SW 1271 (cell line): ENCODE measurements at regions not wholly inside any gene's neighbourhood (a gene's known extent, or its start where the extent isn't known, plus 50 kb on each side); places are given as distances from the start of the nearest gene placed in this dataset.
A peak's percentile ranks its signal among the peaks of the same experiment; 100 is the strongest.
"Not testable (repeated sequence)": the region's sequence is repeated elsewhere in the genome, so short reads cannot be mapped to it uniquely, and the experiment has no call there.

Source experiments
- DNase-seq, 2 experiments: peaks; one replicate each; lab custom pipeline; 2025; lab: John Stamatoyannopoulos, UW

- no peak for DNase-seq
These were observed 336.0 kb upstream of the ONECUT1 start for GRCh38 chr15:53126144-53126543.

DNA sequence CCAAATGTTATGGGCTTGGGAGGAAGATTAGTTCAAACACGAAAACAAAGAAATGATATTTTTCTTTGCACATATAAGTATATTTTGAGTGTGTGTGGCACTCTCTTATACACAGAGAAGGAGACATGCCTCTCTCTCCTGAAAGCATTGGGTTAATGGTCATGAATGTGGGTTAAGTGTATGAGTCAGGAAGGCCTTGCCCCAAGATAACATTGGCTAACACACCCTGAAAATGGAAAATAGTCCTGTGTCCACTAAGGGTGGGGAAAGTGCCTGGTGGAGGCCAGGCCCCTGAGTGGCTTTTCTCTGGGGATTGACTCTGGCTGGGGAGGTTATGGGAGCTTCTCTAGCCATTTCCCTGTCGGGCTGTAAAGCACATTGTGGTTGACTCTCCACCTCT, 332.7 kb upstream of the ONECUT1 start:
- DNase-seq = no peak

DNA sequence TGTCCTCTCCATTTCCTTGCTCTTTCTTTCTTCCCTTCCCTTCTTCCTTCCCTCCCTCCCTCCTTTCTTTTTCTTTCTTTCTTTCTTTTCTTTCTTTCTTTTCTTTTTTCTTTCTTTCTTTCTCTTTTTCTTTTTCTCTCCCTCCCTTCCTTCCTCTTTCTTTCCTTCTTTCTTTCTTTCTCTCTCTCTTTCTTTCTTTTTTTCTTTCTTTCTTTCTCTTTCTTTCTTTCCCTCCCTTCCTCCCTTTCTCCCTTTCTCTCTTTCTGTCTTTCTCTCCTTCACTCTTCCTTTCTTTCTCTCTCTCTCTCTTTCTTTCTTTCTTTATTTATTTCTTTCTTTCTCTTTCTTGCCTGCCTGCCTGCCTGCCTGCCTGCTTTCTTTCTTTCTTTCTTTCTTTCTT, 326.8 kb upstream of the ONECUT1 start:
- not testable (repeated sequence) for DNase-seq

DNA sequence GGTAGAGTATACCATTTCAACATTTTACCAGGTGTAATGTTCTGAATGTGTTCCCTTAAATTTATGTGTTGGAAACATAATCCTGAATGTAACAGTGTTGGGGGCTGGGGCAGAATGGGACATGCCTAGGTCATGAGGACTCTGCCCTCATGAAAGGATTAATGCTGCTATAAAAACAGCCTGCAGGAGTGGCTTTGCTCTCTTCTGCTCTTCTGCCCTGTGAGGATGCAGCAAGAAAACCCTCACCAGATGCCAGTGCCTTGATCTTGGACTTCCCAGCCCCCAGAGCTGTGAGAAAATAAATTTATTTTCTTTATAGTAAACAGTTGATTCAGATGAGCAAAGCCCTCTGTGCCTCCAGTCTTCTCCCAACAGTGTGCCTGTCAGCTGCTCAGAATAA, 326.0 kb upstream of the ONECUT1 start:
- no peak for DNase-seq

GRCh38 chr15:53115563-53115962, 325.4 kb upstream of the ONECUT1 start:
- DNase-seq = no peak

DNA sequence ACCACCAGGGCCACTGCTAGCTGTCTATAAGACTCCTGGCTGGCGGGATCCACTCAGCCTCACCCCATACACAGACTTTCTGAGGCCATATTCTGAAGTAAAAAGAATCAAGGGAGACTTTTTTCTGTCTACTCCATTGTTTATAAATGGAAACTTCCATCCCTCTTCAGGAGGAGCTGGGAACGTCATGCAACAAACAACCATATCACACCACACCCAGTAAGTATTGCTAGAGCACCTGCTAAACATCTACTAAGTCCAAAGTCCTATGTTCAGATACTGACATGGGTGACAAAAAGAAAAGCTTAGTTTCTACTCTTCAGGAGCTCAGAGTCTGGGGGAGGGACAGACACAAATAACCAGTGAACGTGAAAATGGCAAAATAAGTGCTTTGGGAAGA, 324.8 kb upstream of the ONECUT1 start:
- no peak for DNase-seq

GRCh38 chr15:53110999-53111398, 320.9 kb upstream of the ONECUT1 start:
- DNase-seq = no peak

GRCh38 chr15:53108319-53108718, 318.2 kb upstream of the ONECUT1 start:
- no peak for DNase-seq

DNA sequence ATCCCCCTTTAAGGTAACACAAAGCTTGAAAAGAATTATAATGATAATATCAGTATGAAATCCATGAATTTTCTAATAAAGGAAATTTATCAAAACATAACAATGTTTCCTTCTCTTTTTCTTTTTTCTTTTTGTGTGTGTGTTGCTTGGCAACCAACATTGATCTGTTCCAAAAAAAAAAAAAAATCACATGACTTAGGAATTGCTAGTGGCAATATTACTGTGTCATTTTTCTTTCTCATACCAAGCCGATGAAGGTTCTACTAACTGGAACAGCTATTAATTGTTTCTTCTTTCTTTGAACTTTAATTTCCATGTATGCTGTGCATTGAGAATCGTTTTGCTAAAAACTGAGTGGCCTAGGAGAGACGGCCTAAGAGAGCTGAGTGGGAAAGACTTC, 317.7 kb upstream of the ONECUT1 start:
- DNase-seq = no peak

DNA sequence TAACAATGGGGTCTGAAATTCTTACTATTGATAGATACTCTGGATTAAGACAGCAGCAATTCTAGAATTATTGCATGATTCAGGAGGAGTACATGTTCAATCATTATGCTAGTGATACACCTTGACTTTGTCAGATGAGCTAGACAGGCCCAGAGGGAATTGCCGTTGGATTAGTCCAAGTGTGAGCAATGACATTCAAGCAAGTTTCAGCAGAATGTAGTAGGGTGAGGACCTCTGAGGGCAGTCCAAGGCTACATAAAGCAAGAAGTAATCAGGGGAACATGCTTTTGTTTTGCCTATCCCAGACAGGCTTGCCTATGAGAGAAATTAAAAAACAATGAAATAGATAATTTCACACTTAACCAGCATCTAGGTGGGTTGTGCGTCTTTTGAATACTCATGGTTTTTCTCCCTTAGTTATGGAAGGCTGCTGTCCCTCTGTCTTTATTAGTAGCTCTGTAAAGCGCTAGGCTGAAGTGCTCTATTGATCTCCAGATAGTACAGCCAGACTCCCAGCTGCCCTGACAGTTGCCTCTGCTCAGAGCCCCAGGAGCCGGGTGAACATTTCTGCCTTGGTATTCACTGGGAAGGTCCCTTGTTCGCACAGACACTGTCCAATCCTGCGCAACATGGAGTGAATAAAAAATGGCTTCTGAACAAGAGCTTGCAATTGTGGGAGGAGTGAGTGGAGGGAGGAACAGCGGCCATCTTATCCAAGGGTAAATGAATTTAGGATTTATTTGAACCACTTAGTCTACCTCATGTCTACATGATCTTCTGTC, 316.6 kb upstream of the ONECUT1 start:
- no peak for DNase-seq

DNA sequence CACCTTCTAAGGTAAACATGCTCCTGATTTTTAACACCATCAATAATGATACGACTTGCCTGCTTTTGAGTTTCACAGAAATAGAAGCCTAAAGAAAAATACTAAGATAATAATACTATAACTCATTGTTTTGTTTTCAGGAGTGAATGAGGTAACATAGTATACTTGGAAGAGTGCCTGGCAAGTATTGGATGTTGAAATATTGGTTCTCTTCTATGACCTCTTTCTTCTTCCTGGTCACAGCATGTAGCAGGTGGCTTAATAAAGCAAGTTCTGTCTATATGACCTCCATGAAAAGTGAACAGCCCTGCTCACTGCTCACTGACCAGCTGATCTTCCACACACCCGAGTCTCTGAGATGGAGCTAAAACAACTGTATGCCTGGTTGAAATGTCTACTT, 312.3 kb upstream of the ONECUT1 start:
- DNase-seq = no peak

GRCh38 chr15:53080484-53080883, 290.3 kb upstream of the ONECUT1 start:
- no peak for DNase-seq

- DNase-seq = no peak
These were observed 284.1 kb upstream of the ONECUT1 start for GRCh38 chr15:53074221-53074620.

- DNase-seq = peak in 1 of 2 experiments; percentile 15
These were observed 281.9 kb upstream of the ONECUT1 start for GRCh38 chr15:53072077-53072476.

DNA sequence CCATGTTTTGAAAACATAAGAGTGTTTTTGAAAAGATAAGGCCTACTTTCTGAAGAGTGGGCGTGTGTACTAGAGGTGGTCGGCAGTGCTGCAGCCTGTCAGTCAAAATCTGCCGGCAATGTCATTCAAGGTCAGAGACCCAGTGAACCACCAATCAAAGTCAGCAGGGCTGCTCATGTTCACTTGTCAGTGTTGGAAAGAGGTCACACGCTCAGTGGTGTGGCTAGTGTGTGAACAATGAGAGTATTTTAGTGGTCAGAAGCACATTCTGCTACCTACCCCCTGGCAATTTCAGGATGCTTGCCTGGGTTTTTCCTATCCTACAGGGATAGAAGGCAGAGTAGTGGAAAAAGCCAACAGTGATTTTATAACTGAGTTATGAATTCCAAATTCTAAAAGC, 278.5 kb upstream of the ONECUT1 start:
- DNase-seq = no peak

DNA sequence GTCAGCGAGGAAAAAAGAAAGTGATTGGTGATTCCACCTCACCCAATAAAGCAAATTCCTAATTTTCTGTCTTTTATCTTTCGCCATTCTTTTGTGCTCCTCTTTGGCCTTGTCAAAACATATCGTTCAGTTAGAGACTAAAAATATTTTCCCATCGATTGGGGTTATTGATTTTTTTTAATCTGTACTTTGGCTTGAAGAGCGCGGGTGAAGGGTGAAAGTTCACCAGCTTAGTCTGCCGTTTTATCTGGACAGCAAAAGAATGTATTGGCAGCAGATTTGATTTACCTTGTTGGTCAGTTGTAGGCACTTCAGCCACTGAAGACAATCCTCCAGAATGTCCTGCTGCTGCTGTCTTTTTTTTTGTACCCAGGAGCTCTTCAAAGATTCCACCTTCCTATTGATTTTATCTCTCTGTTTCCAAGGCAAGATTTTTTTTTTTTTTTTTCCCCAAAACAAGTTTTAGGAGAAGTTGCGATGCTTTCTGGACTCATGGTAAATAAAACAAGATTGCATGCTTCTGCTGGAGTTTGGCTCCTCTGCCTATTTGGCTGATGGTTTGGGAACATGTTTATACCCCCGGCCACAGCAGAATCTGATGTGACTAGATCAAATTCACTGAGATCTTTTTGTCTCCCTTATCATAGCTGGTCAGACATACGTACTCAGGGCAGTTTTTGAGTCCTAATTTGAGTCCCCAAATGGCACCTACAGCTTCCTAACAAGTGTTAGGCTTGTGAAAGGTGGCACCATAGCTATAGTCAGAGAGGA, 269.3 kb upstream of the ONECUT1 start:
- DNase-seq = no peak

DNA sequence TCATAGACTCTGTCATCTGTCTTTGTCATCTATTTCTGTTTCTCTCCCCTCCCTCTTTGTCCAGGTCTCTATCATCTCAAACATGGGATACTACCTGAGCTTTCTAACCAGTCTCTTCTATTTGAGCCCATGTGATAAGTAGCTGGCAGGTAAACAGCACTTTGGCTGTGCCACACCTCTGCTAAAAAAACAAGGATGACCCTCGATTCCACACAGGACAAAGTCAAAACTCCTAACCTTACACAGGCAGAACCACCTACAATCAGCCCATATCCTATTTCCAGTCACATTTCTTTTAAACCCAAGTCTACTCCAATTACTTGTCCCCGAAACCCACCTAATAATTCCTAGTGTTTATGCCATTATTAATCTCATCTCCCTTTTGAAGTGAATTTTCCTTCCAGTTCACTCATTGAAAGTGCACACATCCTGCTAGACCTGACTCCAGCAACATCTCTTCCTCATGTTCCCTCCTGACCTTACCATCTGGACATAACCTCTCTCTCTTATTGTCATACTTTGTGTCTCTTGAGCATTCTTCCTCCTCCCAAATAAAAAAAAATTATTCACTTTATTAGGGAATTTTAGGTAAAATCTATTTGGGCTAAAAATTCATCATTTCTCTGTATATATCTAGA, 256.1 kb upstream of the ONECUT1 start:
- no peak for DNase-seq

DNA sequence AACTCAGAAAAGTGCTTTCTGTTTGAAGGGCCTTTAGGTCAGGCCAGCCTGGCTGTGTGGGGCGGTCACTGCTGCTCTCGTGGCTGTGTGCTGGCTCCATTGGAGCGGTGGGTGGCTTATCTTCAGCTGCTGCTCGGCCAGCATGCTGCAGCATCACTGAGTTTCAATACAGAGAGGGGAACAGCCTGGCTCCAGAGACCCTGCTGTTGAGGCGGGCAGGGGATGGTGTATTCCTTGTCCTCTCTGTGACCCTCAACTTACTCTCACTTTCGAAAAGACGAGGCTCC, 248.5 kb upstream of the ONECUT1 start:
- DNase-seq = no peak

- no peak for DNase-seq
These were observed 247.9 kb upstream of the ONECUT1 start for GRCh38 chr15:53037904-53038654.

DNA sequence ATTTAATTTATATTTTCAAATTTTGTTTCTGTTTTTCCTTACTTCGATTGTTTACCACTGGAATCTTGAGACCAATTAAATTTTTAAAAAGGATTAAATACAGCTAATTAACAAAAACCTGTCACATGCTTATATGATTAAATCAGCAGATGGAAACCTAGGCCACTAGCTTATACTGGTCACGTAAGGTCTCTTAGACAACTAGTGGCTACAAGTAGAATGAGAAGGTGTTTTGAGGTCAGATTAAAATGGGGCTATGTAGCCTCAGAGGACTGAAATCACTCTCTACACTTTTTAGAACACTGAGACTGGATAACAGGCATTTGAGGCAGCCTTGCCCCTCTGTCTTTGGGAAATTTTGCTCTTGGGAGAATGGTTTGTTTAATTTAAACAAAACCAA, 246.5 kb upstream of the ONECUT1 start:
- no peak for DNase-seq

- no peak for DNase-seq
These were observed 244.7 kb upstream of the ONECUT1 start for GRCh38 chr15:53034767-53035245.

DNA sequence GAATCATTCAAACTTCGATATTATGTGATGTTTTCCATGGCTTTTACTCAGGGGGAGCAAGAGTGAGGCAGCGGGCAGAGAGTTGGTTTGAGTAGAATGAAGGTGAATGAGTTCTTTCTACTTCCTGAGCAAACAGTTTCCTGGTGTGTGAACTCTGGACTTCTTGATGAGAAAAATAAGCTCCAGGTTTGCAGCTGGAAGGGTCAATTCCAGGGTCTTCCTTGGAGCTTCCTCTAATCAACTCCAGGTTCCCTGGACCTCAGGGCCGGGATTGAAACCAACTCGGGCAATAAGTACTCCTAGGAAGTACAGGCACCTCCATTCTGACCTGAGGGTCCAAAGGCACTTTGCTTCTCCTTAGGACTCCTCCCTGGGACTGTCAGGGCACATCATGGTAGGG, 243.6 kb upstream of the ONECUT1 start:
- no peak for DNase-seq
